Upper lobe of right lung (tissue), 1 donor: ENCODE measurements at regions not wholly inside any gene's neighbourhood (a gene's known extent, or its start where the extent isn't known, plus 50 kb on each side); places are given as distances from the start of the nearest gene placed in this dataset.

Source experiments
- ATAC-seq: fragments of 200-7000 bp; cut with Tn5 transposase; one replicate; pipeline ENCODE4 v1.9.1; 2020; ENCODE audit warnings: mild to moderate bottlenecking, moderate library complexity
- DNase-seq: peaks from one replicate; pipeline ENCODE4 v3.0.0-alpha.2; 2020
- H3K27ac ChIP-seq: fragments of 200-600 bp; one replicate; pipeline ENCODE4 v1.8.0; 2022
- H3K27me3 ChIP-seq: fragments of 200-600 bp; one replicate; pipeline ENCODE4 v1.8.0; 2022; ENCODE audit warnings: mild to moderate bottlenecking
- H3K36me3 ChIP-seq: fragments of 200-600 bp; one replicate; pipeline ENCODE4 v1.8.0; 2022
- H3K4me1 ChIP-seq: fragments of 200-600 bp; one replicate; pipeline ENCODE4 v1.8.0; 2022
- H3K4me3 ChIP-seq: fragments of 200-600 bp; one replicate; pipeline ENCODE4 v1.8.0; 2022; ENCODE audit warnings: mild to moderate bottlenecking
- H3K9me3 ChIP-seq: fragments of 200-600 bp; one replicate; pipeline ENCODE4 v1.8.0; 2022
- intact Hi-C: fragments of 100-400 bp; cut with DNase I; formaldehyde crosslinking; loops from one replicate; pipeline ENCODE4 v1.11.0; 2022
- TF ChIP-seq, protein P1 (sequence below): fragments of 200-600 bp; IDR thresholded peaks from one replicate; pipeline ENCODE4 v1.8.0; 2022; ENCODE audit warnings: antibody characterized with exemption
- donor health status: DM: no; HTN: yes; CAD: no; lungs with severe emphysema.

- Histone ChIP-seq H3K36me3 (no peaks in the 10 kb centered on the region), H3K9me3 (no peaks in the 10 kb centered on the region), H3K4me3 (no peak overlapping the region), H3K4me1 (peaks cover 29% of the 10 kb centered on the region), H3K27ac (no peak overlapping the region), H3K27me3 (no peaks in the 10 kb centered on the region)
- no peak for DNase-seq
- intact Hi-C loops = no loop called here
- TF ChIP-seq, protein P1, sequence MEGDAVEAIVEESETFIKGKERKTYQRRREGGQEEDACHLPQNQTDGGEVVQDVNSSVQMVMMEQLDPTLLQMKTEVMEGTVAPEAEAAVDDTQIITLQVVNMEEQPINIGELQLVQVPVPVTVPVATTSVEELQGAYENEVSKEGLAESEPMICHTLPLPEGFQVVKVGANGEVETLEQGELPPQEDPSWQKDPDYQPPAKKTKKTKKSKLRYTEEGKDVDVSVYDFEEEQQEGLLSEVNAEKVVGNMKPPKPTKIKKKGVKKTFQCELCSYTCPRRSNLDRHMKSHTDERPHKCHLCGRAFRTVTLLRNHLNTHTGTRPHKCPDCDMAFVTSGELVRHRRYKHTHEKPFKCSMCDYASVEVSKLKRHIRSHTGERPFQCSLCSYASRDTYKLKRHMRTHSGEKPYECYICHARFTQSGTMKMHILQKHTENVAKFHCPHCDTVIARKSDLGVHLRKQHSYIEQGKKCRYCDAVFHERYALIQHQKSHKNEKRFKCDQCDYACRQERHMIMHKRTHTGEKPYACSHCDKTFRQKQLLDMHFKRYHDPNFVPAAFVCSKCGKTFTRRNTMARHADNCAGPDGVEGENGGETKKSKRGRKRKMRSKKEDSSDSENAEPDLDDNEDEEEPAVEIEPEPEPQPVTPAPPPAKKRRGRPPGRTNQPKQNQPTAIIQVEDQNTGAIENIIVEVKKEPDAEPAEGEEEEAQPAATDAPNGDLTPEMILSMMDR = no peak
- peak; percentile 62 for ATAC-seq
These were observed 89.5 kb upstream of the UBE2E2 start for GRCh38 chr3:23113455-23114171.

DNA sequence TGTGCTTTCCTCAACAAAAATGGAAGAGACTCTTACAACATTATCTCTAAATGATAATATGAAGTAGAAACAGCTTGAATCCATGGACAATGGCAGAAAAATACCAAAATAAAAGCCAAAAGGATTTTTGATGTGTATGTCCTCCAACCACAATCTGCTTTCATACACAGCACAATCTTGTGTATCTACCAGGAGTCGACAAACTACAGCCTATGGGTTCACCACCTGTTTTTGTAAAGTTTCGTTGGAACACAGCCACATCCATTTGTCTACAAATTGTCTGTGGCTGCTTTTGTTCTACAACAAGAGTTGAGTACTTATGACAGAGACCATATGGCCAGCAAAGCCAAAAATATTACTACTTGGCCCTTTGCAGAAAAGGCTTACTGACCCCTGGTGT lies 88.7 kb upstream of the UBE2E2 start:
- H3K4me3 ChIP-seq = no peak overlapping the region
- H3K9me3 ChIP-seq = no peaks in the 10 kb centered on the region
- peaks cover 29% of the 10 kb centered on the region for H3K4me1 ChIP-seq
- TF ChIP-seq, protein P1 = no peak
- H3K36me3 ChIP-seq = no peaks in the 10 kb centered on the region
- DNase-seq (no peak), ATAC-seq (no peak)
- intact Hi-C loops = no loop called here
- H3K27ac ChIP-seq = no peak overlapping the region
- no peaks in the 10 kb centered on the region for H3K27me3 ChIP-seq

GRCh38 chr3:23115171-23115877 lies 87.8 kb upstream of the UBE2E2 start:
- DNase-seq (no peak), ATAC-seq (peak; percentile 40)
- Histone ChIP-seq H3K4me3 (no peak overlapping the region), H3K9me3 (no peaks in the 10 kb centered on the region), H3K27me3 (no peaks in the 10 kb centered on the region), H3K36me3 (no peaks in the 10 kb centered on the region), H3K4me1 (peaks cover 29% of the 10 kb centered on the region), H3K27ac (no peak overlapping the region)
- TF ChIP-seq, protein P1 = no peak
- intact Hi-C loops = no loop called here

DNA sequence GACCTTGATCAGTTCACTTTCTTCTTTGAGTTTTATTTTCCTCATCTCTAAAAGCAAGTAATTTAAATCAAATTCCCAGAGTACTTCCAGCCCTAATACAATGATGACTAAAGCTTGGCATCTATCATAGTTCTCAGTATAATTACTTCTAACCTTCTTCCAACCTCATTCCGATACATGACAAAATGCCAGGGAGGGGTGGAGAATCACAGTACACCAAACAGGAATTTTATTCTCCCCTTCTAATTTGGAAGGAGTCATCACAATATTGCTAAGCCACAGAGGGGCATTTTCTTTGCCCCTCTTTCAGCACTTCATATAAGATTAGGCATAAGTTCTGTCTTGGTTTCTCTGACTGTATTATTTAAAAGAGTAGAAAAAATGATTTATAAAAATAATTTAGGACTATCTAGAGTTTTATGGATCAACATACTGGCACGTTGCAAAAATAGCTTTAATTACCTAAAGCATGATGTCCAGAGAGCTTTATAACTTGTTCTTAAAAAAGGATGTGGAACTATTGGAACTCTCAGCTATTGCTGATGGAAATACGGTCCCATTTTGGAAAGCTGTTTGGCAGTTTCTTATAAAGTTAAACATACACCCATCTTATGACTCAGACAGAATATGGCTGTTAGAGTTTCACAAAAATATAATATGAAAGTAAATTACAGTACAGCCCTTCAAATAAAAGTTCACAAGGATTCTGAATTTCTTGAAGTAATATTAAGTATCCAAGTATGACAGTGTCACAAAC lies 86.9 kb upstream of the UBE2E2 start:
- Histone ChIP-seq H3K27ac (no peak overlapping the region), H3K9me3 (no peaks in the 10 kb centered on the region), H3K27me3 (no peaks in the 10 kb centered on the region), H3K4me3 (no peak overlapping the region), H3K4me1 (peaks cover 29% of the 10 kb centered on the region), H3K36me3 (no peaks in the 10 kb centered on the region)
- ATAC-seq (no peak), DNase-seq (no peak)
- TF ChIP-seq, protein P1 = no peak
- intact Hi-C loops = no loop called here

- Histone ChIP-seq H3K4me1 (peaks cover 29% of the 10 kb centered on the region), H3K9me3 (no peaks in the 10 kb centered on the region), H3K36me3 (no peaks in the 10 kb centered on the region), H3K4me3 (no peak overlapping the region), H3K27me3 (no peaks in the 10 kb centered on the region), H3K27ac (no peak overlapping the region)
- ATAC-seq = no peak
- intact Hi-C loops = no loop called here
- TF ChIP-seq, protein P1 = no peak
- no peak for DNase-seq
These were observed 85.3 kb upstream of the UBE2E2 start for GRCh38 chr3:23117856-23118255.
